ENCODE measurements at regions not wholly inside any gene's neighbourhood (a gene's known extent, or its start where the extent isn't known, plus 50 kb on each side); places are given as distances from the start of the nearest gene placed in this dataset.

GRCh38 chr5:155761502-155761901 lies 565.5 kb upstream of the SGCD start:
- Histone ChIP-seq H3K4me1 (ENCODE audit: control insufficient read depth in 2 of 3, insufficient read depth in 2 of 3, low read depth in 1 of 3, low read length in 3 of 3) (no peaks in the 10 kb centered on the region), H3K4me3 (ENCODE audit: low read length in 3 of 3) (no peak overlapping the region), H3K27me3 (ENCODE audit: control insufficient read depth, insufficient read depth, low read length) (no peaks in the 10 kb centered on the region), H3K36me3 (ENCODE audit: control insufficient read depth in 2 of 3, insufficient read depth in 3 of 3, low read length in 3 of 3) (no peaks in the 10 kb centered on the region), H3K9ac (ENCODE audit: low read length in 3 of 3) (no peak overlapping the region), H3K27ac (ENCODE audit: low read depth in 2 of 2, low read length in 2 of 2) (no peak overlapping the region), H3K9me3 (ENCODE audit: control insufficient read depth in 2 of 3, insufficient read depth in 1 of 3, low read length in 3 of 3) (peaks cover 0 to 10% (median 5%) of the 10 kb centered on the region in 3 donors)
- FAIRE-seq = no peak
- intact Hi-C loops (cut with DNase I) = no loop called here
- TF ChIP-seq CTCF (IDR thresholded peaks at IDR 0.05; ENCODE audit: borderline replicate concordance, extremely low read depth, insufficient read depth) = no peak
- DNase-seq = no peak

GRCh38 chr5:155765715-155766114 lies 561.2 kb upstream of the SGCD start:
- Histone ChIP-seq H3K27me3 (ENCODE audit: control insufficient read depth, insufficient read depth, low read length) (no peaks in the 10 kb centered on the region), H3K9ac (ENCODE audit: low read length in 3 of 3) (no peak overlapping the region), H3K9me3 (ENCODE audit: control insufficient read depth in 2 of 3, insufficient read depth in 1 of 3, low read length in 3 of 3) (peaks cover 0 to 5% (median 3%) of the 10 kb centered on the region in 3 donors), H3K27ac (ENCODE audit: low read depth in 2 of 2, low read length in 2 of 2) (no peak overlapping the region), H3K4me1 (ENCODE audit: control insufficient read depth in 2 of 3, insufficient read depth in 2 of 3, low read depth in 1 of 3, low read length in 3 of 3) (no peaks in the 10 kb centered on the region), H3K36me3 (ENCODE audit: control insufficient read depth in 2 of 3, insufficient read depth in 3 of 3, low read length in 3 of 3) (no peaks in the 10 kb centered on the region), H3K4me3 (ENCODE audit: low read length in 3 of 3) (no peak overlapping the region)
- TF ChIP-seq CTCF (IDR thresholded peaks at IDR 0.05; ENCODE audit: borderline replicate concordance, extremely low read depth, insufficient read depth) = no peak
- FAIRE-seq (no peak), DNase-seq (no peak)
- intact Hi-C loops (cut with DNase I) = no loop called here

GRCh38 chr5:155767470-155767869 lies 559.5 kb upstream of the SGCD start:
- TF ChIP-seq CTCF (IDR thresholded peaks at IDR 0.05; ENCODE audit: borderline replicate concordance, extremely low read depth, insufficient read depth) = no peak
- Histone ChIP-seq H3K4me3 (ENCODE audit: low read length in 3 of 3) (no peak overlapping the region), H3K9me3 (ENCODE audit: control insufficient read depth in 2 of 3, insufficient read depth in 1 of 3, low read length in 3 of 3) (no peaks in the 10 kb centered on the region), H3K4me1 (ENCODE audit: control insufficient read depth in 2 of 3, insufficient read depth in 2 of 3, low read depth in 1 of 3, low read length in 3 of 3) (no peaks in the 10 kb centered on the region), H3K27ac (ENCODE audit: low read depth in 2 of 2, low read length in 2 of 2) (no peak overlapping the region), H3K36me3 (ENCODE audit: control insufficient read depth in 2 of 3, insufficient read depth in 3 of 3, low read length in 3 of 3) (no peaks in the 10 kb centered on the region), H3K9ac (ENCODE audit: low read length in 3 of 3) (no peak overlapping the region), H3K27me3 (ENCODE audit: control insufficient read depth, insufficient read depth, low read length) (no peaks in the 10 kb centered on the region)
- FAIRE-seq (no peak), DNase-seq (no peak)
- intact Hi-C loops (cut with DNase I) = no loop called here

- Histone ChIP-seq H3K9ac (ENCODE audit: low read length in 3 of 3) (no peak overlapping the region), H3K27me3 (ENCODE audit: control insufficient read depth, insufficient read depth, low read length) (no peaks in the 10 kb centered on the region), H3K9me3 (ENCODE audit: control insufficient read depth in 2 of 3, insufficient read depth in 1 of 3, low read length in 3 of 3) (no peaks in the 10 kb centered on the region), H3K4me3 (ENCODE audit: low read length in 3 of 3) (no peak overlapping the region), H3K4me1 (ENCODE audit: control insufficient read depth in 2 of 3, insufficient read depth in 2 of 3, low read depth in 1 of 3, low read length in 3 of 3) (no peaks in the 10 kb centered on the region), H3K36me3 (ENCODE audit: control insufficient read depth in 2 of 3, insufficient read depth in 3 of 3, low read length in 3 of 3) (no peaks in the 10 kb centered on the region), H3K27ac (ENCODE audit: low read depth in 2 of 2, low read length in 2 of 2) (no peak overlapping the region)
- FAIRE-seq (no peak), DNase-seq (no peak)
- no peak for TF ChIP-seq CTCF (IDR thresholded peaks at IDR 0.05; ENCODE audit: borderline replicate concordance, extremely low read depth, insufficient read depth)
- intact Hi-C loops (cut with DNase I) = no loop called here
Observed at GRCh38 chr5:155768332-155768731, 558.6 kb upstream of the SGCD start.

All from kidney (tissue), 13 donors.